ENCODE measurements at regions not wholly inside any gene's neighbourhood (a gene's known extent, or its start where the extent isn't known, plus 50 kb on each side); places are given as distances from the start of the nearest gene placed in this dataset.

DNA sequence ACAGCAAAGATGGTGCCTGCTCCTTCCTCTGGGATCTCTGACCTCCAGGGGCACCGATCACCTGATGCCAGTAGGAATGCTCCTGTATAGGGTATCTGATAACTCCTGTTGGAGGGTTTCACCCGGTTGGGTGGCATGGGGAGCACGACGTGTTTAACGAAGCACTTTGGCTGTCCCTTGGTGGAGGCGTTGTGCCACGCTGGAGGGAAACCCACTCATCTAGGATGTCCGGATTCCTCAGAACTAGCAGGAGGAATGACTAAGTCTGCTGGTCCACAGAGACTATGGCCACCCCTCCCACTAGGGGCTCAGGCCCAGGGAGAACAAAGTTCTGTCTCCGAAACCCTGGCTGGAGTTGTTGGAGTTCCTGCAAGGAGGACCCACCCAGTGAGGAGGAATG, 1624.4 kb downstream of the GRIK2 start:
- TF ChIP-seq SRF (IDR thresholded peaks at IDR 0.05; ENCODE audit: low read depth in 2 of 2, low read length in 2 of 2) (no peak), EZH2 (IDR thresholded peaks at IDR 0.05; ENCODE audit: borderline replicate concordance, control insufficient read depth, low read depth, low read length) (no peak), TARDBP (IDR thresholded peaks at IDR 0.05; ENCODE audit: borderline replicate concordance) (no peak), CBFB (IDR thresholded peaks at IDR 0.05; ENCODE audit: low read depth) (no peak)
